GM18867 (cell line): ENCODE measurements at regions not wholly inside any gene's neighbourhood (a gene's known extent, or its start where the extent isn't known, plus 50 kb on each side); places are given as distances from the start of the nearest gene placed in this dataset.
A peak's percentile ranks its signal among the peaks of the same experiment; 100 is the strongest.

Experiments
- ATAC-seq: cut with Tn5 transposase; IDR thresholded peaks from one replicate; pipeline ENCODE4 v1.9.1; 2021; ENCODE audit warnings: mild to moderate bottlenecking, moderate library complexity; ENCODE audit not compliant: unreplicated experiment

GRCh38 chr10:117427356-117427755 lies 52.1 kb upstream of the PDZD8 start:
- ATAC-seq, result no peak

- peak; percentile 67 for ATAC-seq
Observed at GRCh38 chr10:117425974-117426566, 50.8 kb upstream of the PDZD8 start.

DNA sequence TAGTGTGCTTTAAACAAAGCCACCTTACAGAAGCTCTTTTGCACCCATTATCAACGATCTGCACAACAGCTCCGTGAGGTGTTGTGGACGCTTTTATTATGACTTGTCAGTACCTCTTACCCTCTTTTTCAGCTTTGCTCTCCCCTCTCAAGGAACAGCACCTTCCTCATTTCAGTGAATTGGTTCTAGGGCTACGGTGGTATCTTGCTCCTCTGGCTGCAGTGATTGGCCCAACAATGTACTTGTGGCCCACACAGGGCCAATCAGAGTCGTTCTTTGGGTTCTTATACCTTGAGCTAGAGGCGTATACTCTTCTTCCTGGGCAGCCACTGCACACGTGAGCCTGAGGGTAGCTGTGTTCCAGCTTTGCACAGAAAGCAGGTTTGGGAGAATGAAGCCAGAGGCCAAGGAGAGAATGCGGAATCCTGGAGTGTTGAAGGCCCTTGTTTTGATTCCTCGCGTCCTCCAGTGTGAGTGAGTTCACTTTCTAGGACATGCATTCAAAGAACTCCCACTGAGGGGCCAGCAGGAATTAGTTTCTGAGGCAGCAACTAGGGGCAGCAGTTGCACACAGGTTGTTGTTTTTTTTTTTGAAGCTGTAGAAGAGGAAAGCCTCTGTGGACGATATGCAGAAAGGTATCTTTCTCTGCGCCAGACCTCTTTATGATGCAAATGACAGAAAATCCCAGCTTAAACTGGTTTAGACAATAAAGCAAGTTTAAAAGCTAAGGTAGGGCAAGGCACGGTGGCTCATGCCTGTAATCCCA lies 49.8 kb upstream of the PDZD8 start:
- no peak for ATAC-seq
